ENCODE measurements at regions not wholly inside any gene's neighbourhood (a gene's known extent, or its start where the extent isn't known, plus 50 kb on each side); places are given as distances from the start of the nearest gene placed in this dataset.

DNA sequence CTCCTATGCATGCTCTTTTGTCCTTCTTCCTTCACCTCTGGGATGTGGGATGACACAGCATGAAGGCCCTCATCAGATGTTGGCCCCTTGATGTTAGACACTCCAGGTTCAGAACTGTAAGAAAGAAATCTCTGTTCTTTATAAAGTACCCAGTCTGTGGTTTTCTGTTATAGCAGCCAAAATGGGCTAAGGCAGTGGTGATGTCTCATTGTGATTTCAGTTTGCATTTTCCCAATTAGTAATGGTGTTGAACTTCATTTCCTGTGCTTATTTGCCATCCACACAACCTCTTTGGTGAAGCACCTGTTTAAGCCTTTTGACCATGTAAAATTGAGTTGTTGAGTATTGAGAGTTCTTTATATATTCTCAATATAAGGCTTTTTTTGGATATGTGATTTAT, 129.3 kb upstream of the C1orf174 start:
- no peak overlapping the region for H3K4me3 ChIP-seq (ENCODE audit: low read length)
- H3K9me3 ChIP-seq (ENCODE audit: control insufficient read depth, low read depth, low read length): no peaks in the 10 kb centered on the region
- H3K27ac ChIP-seq (ENCODE audit: low read length): no peak overlapping the region
- peaks cover 22% of the 10 kb centered on the region for H3K4me1 ChIP-seq (ENCODE audit: control insufficient read depth, low read depth, low read length)
- no peak overlapping the region for H3K9ac ChIP-seq (ENCODE audit: low read length)
- peaks cover 6% of the 10 kb centered on the region for H3K27me3 ChIP-seq (ENCODE audit: control insufficient read depth, insufficient read depth, low read length)
- H3K36me3 ChIP-seq (ENCODE audit: control insufficient read depth, low read depth, low read length): no peaks in the 10 kb centered on the region

DNA sequence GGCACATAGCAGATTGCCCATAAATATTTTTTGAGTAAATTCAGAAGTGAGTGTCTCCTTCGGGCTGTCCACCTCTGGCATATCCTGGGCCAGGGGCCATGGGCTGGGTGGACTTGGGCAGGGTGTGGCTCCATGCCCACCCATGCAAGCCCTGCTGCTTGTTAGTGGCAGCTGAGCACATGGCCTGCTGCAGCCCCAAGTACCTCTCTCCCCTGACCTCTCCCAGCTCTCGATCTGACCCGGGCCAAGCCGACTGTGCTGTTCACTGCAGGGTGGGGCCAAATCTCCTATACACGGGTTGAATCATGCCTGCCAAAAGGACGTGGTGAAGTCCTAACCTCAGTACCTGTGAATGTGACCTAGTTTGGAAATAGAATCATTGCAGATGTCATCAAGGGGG, 132.5 kb upstream of the C1orf174 start:
- no peak overlapping the region for H3K27ac ChIP-seq (ENCODE audit: low read length)
- peaks cover 20% of the 10 kb centered on the region for H3K4me1 ChIP-seq (ENCODE audit: control insufficient read depth, low read depth, low read length)
- no peaks in the 10 kb centered on the region for H3K9me3 ChIP-seq (ENCODE audit: control insufficient read depth, low read depth, low read length)
- no peaks in the 10 kb centered on the region for H3K36me3 ChIP-seq (ENCODE audit: control insufficient read depth, low read depth, low read length)
- peaks cover 6% of the 10 kb centered on the region for H3K27me3 ChIP-seq (ENCODE audit: control insufficient read depth, insufficient read depth, low read length)
- no peak overlapping the region for H3K4me3 ChIP-seq (ENCODE audit: low read length)
- no peak overlapping the region for H3K9ac ChIP-seq (ENCODE audit: low read length)

DNA sequence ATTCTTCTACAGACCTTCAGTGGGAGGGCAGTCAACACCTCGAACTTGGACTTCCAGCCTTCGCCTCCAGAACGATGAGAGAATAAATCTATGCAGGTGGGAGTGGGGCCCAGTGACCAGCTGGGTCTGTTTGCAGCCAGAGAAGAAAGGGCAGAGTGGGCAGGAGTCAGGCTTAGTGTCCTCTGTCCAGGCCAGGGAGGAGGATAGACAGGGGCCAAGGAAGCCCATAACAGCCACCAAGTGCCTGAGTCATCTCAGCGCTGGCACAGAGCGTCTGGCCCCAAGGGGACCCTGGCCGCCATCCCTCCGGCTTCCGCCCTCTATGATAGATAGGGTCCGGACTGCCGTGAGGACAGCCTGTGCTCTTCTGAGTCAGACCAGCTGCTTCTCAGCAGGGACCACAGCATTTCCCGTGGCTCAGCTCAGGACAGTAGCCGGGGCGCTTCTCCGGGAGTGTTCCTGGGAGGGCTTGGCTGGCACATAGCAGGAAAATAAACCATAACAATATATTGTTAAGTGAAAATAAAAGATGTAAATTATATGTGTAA, 133.1 kb upstream of the C1orf174 start:
- no peak overlapping the region for H3K27ac ChIP-seq (ENCODE audit: low read length)

DNA sequence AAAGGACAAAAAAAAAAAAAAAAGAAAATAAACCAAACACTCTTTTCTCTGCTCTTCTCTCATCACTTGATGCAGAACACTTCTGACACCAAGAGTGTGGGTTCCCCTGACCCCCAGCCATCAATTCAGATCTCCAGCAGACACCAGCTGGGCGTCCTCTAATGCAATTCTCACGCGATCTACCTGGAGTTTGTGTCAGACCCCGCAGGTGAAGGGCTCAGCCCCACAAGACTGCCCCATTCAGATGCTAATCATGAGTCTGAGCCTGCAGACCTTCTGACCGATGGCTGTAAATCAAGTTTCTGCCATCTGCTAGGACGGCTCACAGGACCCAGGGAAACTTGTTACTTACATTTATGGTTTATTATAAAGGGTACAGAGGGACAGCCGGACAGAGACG, 133.6 kb upstream of the C1orf174 start:
- no peak overlapping the region for H3K9ac ChIP-seq (ENCODE audit: low read length)
- H3K36me3 ChIP-seq (ENCODE audit: control insufficient read depth, low read depth, low read length): no peaks in the 10 kb centered on the region
- no peaks in the 10 kb centered on the region for H3K27me3 ChIP-seq (ENCODE audit: control insufficient read depth, insufficient read depth, low read length)
- no peaks in the 10 kb centered on the region for H3K9me3 ChIP-seq (ENCODE audit: control insufficient read depth, low read depth, low read length)
- H3K4me1 ChIP-seq (ENCODE audit: control insufficient read depth, low read depth, low read length): peaks cover 17% of the 10 kb centered on the region
- H3K27ac ChIP-seq (ENCODE audit: low read length): no peak overlapping the region
- H3K4me3 ChIP-seq (ENCODE audit: low read length): peak overlapping the region; percentile 39

More for the DNA sequence above, 133.1 kb upstream of the C1orf174 start:
- Histone ChIP-seq H3K36me3 (ENCODE audit: control insufficient read depth, low read depth, low read length) (no peaks in the 10 kb centered on the region), H3K9ac (ENCODE audit: low read length) (no peak overlapping the region), H3K4me3 (ENCODE audit: low read length) (no peak overlapping the region), H3K9me3 (ENCODE audit: control insufficient read depth, low read depth, low read length) (no peaks in the 10 kb centered on the region), H3K27me3 (ENCODE audit: control insufficient read depth, insufficient read depth, low read length) (no peaks in the 10 kb centered on the region), H3K4me1 (ENCODE audit: control insufficient read depth, low read depth, low read length) (peaks cover 17% of the 10 kb centered on the region)

DNA sequence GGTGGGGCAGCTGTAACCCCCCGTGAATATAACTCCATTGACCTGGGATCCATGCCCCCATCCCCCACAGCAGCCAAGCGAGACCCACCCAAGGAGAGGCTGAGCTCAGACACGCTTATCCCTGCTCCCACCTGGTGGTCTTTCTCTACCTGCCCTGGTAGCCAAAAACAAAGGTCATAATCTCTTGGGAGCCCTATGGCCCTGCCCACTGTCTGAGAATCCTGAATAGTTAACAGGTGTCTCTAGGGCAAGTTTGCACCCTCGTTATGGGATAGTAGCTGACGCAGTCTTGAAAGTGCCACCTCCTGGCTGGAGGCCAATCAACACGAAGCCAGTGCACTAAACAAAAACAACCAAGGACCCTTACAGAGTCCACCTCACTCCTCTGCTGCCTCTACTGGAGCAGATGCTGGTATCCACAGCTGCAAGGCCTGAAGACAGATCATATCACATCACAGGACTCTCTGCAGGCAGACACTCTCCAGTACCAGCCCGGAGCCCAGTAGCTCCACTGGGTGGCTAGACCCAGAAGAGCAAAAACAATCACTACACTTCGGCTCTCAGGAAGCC, 134.3 kb upstream of the C1orf174 start:
- Histone ChIP-seq H3K36me3 (ENCODE audit: control insufficient read depth, low read depth, low read length) (no peaks in the 10 kb centered on the region), H3K9ac (ENCODE audit: low read length) (no peak overlapping the region), H3K27ac (ENCODE audit: low read length) (no peak overlapping the region), H3K9me3 (ENCODE audit: control insufficient read depth, low read depth, low read length) (no peaks in the 10 kb centered on the region), H3K27me3 (ENCODE audit: control insufficient read depth, insufficient read depth, low read length) (no peaks in the 10 kb centered on the region), H3K4me1 (ENCODE audit: control insufficient read depth, low read depth, low read length) (peaks cover 17% of the 10 kb centered on the region), H3K4me3 (ENCODE audit: low read length) (peak overlapping the region; percentile 39)

DNA sequence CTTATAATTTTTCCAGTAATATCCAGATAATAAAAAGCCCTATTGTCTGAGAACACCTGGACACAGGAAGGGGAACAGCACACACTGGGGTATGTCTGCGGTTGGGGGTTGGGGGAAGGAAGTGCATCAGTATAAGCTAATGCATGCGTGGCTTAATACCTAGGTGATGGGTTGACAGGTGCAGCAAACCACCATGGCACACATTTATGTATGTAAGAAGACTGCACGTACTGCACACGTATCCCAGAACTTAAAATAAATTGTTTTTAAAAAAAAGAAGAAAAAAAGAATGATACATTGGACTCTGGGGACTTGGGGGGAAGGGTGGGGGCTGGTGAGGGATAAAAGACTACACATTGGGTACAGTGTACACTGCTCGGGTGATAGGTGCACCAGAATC, 144.9 kb upstream of the C1orf174 start:
- H3K9ac ChIP-seq (ENCODE audit: low read length): no peak overlapping the region
- H3K27me3 ChIP-seq (ENCODE audit: control insufficient read depth, insufficient read depth, low read length): no peaks in the 10 kb centered on the region
- no peaks in the 10 kb centered on the region for H3K36me3 ChIP-seq (ENCODE audit: control insufficient read depth, low read depth, low read length)
- H3K9me3 ChIP-seq (ENCODE audit: control insufficient read depth, low read depth, low read length): no peaks in the 10 kb centered on the region
- H3K4me3 ChIP-seq (ENCODE audit: low read length): no peak overlapping the region
- peaks cover 8% of the 10 kb centered on the region for H3K4me1 ChIP-seq (ENCODE audit: control insufficient read depth, low read depth, low read length)
- H3K27ac ChIP-seq (ENCODE audit: low read length): no peak overlapping the region

DNA sequence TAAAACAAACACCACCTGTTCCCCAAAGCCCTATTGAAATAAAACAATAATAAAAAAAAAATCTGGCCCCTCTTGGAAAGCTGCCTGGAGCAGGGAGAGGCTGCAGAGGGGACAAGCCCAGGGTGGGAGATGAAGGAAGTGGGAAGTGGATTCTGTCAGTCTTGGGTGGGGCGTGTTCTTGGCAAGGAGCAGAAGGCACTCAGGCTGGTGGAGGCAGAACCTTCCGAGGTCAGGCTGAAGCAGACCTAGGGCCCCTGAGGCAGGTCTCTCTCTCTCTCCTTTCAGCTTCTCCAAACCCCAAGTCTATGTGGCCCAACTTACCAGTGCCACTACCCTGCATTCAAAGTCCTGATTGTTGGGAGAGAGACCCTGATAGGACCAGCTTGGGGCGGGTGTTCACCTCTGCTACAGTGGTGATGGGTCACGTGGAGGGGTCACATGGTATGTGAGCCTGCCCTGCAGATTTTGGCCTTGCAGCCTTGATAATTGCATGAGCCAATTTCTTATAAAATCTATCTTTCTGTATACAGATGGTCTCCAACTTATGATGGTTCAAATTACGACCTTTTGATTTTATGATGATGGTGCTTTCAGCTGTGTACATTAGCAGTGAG, 145.4 kb upstream of the C1orf174 start:
- H3K9me3 ChIP-seq (ENCODE audit: control insufficient read depth, low read depth, low read length): no peaks in the 10 kb centered on the region
- H3K9ac ChIP-seq (ENCODE audit: low read length): no peak overlapping the region
- H3K27me3 ChIP-seq (ENCODE audit: control insufficient read depth, insufficient read depth, low read length): no peaks in the 10 kb centered on the region
- no peaks in the 10 kb centered on the region for H3K36me3 ChIP-seq (ENCODE audit: control insufficient read depth, low read depth, low read length)
- peaks cover 8% of the 10 kb centered on the region for H3K4me1 ChIP-seq (ENCODE audit: control insufficient read depth, low read depth, low read length)
- H3K4me3 ChIP-seq (ENCODE audit: low read length): no peak overlapping the region
- no peak overlapping the region for H3K27ac ChIP-seq (ENCODE audit: low read length)

DNA sequence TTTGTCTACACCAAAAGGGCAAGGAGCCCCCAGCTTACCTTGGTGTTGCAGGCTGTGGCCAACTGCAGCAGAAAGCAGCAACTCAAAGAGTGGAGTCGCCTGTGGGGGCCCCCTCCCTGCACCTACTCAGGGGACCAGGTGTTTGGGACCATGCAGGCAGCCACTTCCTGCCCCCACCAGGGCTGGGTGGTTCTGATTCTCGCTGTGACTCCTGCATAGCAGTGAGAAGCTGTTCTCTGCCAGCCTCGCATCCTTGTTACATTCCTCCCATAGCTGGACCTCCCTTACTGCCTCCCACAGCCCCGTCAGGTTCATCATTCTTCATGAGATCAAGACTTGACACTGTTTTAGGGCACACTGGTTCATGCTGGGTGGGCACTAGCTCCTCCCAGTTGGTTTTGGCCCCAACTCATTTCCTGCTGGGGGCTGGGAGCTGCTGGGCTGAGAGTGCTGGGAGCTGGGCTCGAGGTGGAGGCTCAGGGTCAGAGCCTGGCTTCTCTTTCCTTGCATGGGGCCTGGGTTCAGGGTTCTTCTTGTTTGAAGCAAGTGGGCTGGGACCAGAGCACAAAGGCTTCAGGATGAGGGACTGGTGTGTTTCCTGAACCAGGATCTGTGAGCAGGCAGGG, 146.9 kb upstream of the C1orf174 start:
- Histone ChIP-seq H3K27me3 (ENCODE audit: control insufficient read depth, insufficient read depth, low read length) (no peaks in the 10 kb centered on the region), H3K4me1 (ENCODE audit: control insufficient read depth, low read depth, low read length) (peaks cover 8% of the 10 kb centered on the region), H3K9ac (ENCODE audit: low read length) (no peak overlapping the region), H3K4me3 (ENCODE audit: low read length) (no peak overlapping the region), H3K27ac (ENCODE audit: low read length) (no peak overlapping the region), H3K9me3 (ENCODE audit: control insufficient read depth, low read depth, low read length) (no peaks in the 10 kb centered on the region), H3K36me3 (ENCODE audit: control insufficient read depth, low read depth, low read length) (no peaks in the 10 kb centered on the region)

DNA sequence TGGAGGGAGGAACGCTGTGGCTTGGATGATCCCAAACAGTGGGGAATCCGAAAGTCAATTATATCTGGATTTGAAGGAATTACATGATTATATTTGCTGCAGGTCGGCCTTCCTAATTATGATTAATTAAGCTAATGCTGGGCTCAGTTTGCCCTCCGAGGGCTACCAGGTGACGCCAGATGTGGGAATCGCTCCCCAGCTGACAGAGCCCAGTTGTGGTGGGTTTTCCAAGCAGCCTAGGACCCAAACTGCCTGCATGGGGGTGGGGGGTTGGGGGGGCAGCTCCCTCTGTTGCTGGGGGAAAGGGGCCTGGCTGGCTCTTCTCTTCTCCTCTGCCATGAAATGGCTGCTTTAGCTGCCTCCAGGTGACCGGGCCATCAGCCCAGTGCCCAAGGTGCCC, 147.6 kb upstream of the C1orf174 start:
- Histone ChIP-seq H3K4me3 (ENCODE audit: low read length) (no peak overlapping the region), H3K9ac (ENCODE audit: low read length) (no peak overlapping the region), H3K9me3 (ENCODE audit: control insufficient read depth, low read depth, low read length) (no peaks in the 10 kb centered on the region), H3K27me3 (ENCODE audit: control insufficient read depth, insufficient read depth, low read length) (no peaks in the 10 kb centered on the region), H3K4me1 (ENCODE audit: control insufficient read depth, low read depth, low read length) (peaks cover 8% of the 10 kb centered on the region), H3K27ac (ENCODE audit: low read length) (no peak overlapping the region), H3K36me3 (ENCODE audit: control insufficient read depth, low read depth, low read length) (no peaks in the 10 kb centered on the region)

DNA sequence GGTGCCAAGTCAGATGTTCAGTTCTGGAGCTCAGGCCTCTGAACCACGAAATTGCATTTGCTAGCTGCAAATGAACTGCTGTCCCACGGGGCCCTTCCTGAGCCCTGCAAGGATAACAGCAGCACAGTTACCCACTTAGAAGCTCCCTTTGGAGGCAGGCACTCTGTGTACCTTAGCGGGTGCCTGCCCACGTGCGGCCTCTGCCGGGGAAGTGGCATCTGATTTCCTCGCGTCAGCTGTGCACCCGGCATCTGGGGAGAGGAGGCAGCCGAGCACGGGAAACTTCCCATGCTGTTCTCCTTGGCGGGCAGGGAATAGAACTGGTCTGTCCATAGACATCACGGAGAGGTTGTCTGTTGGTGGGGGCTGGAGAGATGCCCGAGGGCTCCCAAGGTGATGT, 148.0 kb upstream of the C1orf174 start:
- no peaks in the 10 kb centered on the region for H3K36me3 ChIP-seq (ENCODE audit: control insufficient read depth, low read depth, low read length)
- no peak overlapping the region for H3K4me3 ChIP-seq (ENCODE audit: low read length)
- H3K27ac ChIP-seq (ENCODE audit: low read length): no peak overlapping the region
- peaks cover 8% of the 10 kb centered on the region for H3K4me1 ChIP-seq (ENCODE audit: control insufficient read depth, low read depth, low read length)
- no peak overlapping the region for H3K9ac ChIP-seq (ENCODE audit: low read length)
- H3K27me3 ChIP-seq (ENCODE audit: control insufficient read depth, insufficient read depth, low read length): no peaks in the 10 kb centered on the region
- H3K9me3 ChIP-seq (ENCODE audit: control insufficient read depth, low read depth, low read length): no peaks in the 10 kb centered on the region

DNA sequence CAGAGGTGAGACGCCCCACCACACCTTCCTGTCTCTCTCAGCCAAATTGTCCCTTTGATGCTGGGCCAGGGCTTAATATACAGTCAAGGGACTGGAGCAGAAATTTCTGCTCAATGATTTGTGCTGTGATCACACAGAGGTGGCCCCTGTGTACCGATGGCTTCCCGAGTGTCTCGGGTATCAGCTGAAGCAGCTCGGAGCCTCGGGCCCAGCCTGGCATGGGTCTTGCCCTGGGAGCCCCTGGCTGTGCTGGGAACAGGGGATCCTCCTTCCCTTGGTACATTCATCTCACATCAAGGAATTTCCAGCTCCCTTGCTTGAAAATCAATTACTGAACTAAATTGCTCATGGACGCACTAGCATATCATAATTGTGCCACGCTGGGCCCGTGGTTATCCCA, 148.8 kb upstream of the C1orf174 start:
- H3K4me3 ChIP-seq (ENCODE audit: low read length): no peak overlapping the region
- H3K36me3 ChIP-seq (ENCODE audit: control insufficient read depth, low read depth, low read length): no peaks in the 10 kb centered on the region
- no peak overlapping the region for H3K27ac ChIP-seq (ENCODE audit: low read length)
- H3K9ac ChIP-seq (ENCODE audit: low read length): no peak overlapping the region
- H3K4me1 ChIP-seq (ENCODE audit: control insufficient read depth, low read depth, low read length): peaks cover 8% of the 10 kb centered on the region
- no peaks in the 10 kb centered on the region for H3K27me3 ChIP-seq (ENCODE audit: control insufficient read depth, insufficient read depth, low read length)
- H3K9me3 ChIP-seq (ENCODE audit: control insufficient read depth, low read depth, low read length): no peaks in the 10 kb centered on the region

DNA sequence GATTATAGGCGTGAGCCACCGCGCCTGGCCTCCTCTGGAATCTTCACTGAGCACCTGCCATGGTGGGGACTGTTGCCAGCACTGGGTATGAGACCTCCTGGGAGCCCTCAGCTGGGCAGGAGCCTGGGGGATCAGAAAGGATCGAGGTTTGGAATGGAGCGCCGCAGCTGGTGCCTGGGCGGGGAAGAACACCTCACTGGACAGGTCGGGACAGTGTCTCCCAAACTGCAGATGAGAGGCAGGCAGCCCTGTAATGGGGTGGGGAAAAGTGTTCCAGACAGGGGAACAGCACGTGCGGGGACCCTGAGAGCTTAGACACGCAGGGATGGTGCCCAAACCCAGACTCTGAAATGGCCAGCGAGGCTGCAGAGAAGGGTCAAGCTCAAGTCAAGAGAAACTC, 150.9 kb upstream of the C1orf174 start:
- Histone ChIP-seq H3K27me3 (ENCODE audit: control insufficient read depth, insufficient read depth, low read length) (no peaks in the 10 kb centered on the region), H3K9me3 (ENCODE audit: control insufficient read depth, low read depth, low read length) (no peaks in the 10 kb centered on the region), H3K36me3 (ENCODE audit: control insufficient read depth, low read depth, low read length) (no peaks in the 10 kb centered on the region), H3K9ac (ENCODE audit: low read length) (no peak overlapping the region), H3K4me3 (ENCODE audit: low read length) (no peak overlapping the region), H3K27ac (ENCODE audit: low read length) (no peak overlapping the region), H3K4me1 (ENCODE audit: control insufficient read depth, low read depth, low read length) (peaks cover 8% of the 10 kb centered on the region)

All from iPS-18a (cell line).